Cardiac muscle cell (in vitro differentiated cells and primary cell): ENCODE measurements at regions not wholly inside any gene's neighbourhood (a gene's known extent, or its start where the extent isn't known, plus 50 kb on each side); places are given as distances from the start of the nearest gene placed in this dataset.
"Not testable (repeated sequence)": the region's sequence is repeated elsewhere in the genome, so short reads cannot be mapped to it uniquely, and the experiment has no call there.

Experiments used
- DNase-seq, 2 donors: peaks; one replicate each; pipeline versions ENCODE4 v3.0.0 to v3.0.0-alpha.2; 2010 to 2017; ENCODE audit warnings: low read depth in 1 of 2, low spot score in 1 of 2
- H3K27ac ChIP-seq: fragments of 200-600 bp; sonication (generic); 2 replicates; pipeline ENCODE4 v1.5.1; 2016
- H3K27me3 ChIP-seq: fragments of 200-600 bp; sonication (generic); 2 replicates; pipeline ENCODE4 v1.6.0; 2016; ENCODE audit warnings: control low read depth
- H3K36me3 ChIP-seq: fragments of 200-600 bp; sonication (generic); 2 replicates; pipeline ENCODE4 v1.5.1; 2016; ENCODE audit warnings: control low read depth
- H3K4me1 ChIP-seq: fragments of 200-600 bp; sonication (generic); 2 replicates; pipeline ENCODE4 v1.8.1; 2017; ENCODE audit warnings: low read depth, mild to moderate bottlenecking, mixed run types
- H3K4me3 ChIP-seq: fragments of 200-600 bp; sonication (generic); 2 replicates; pipeline ENCODE4 v1.5.1; 2016; ENCODE audit warnings: mild to moderate bottlenecking
- H3K9me3 ChIP-seq: fragments of 200-600 bp; sonication (generic); 2 replicates; pipeline ENCODE4 v1.5.1; 2017; ENCODE audit warnings: low read depth, mild to moderate bottlenecking, control low read depth
- CTCF ChIP-seq: IDR thresholded peaks from 2 replicates; pipeline ENCODE4 v1.5.1; 2012; ENCODE audit warnings: low read depth, mild to moderate bottlenecking, low read length

GRCh38 chr11:25787416-25787815 is 544.5 kb upstream of the ANO3 start:
- TF ChIP-seq CTCF = no peak
- no peak overlapping the region for H3K4me3 ChIP-seq
- no peak for DNase-seq
- no peaks in the 10 kb centered on the region for H3K9me3 ChIP-seq
- no peak overlapping the region for H3K27ac ChIP-seq
- no peaks in the 10 kb centered on the region for H3K27me3 ChIP-seq
- no peaks in the 10 kb centered on the region for H3K4me1 ChIP-seq
- no peaks in the 10 kb centered on the region for H3K36me3 ChIP-seq

GRCh38 chr11:25790396-25790795 is 541.5 kb upstream of the ANO3 start:
- Histone ChIP-seq H3K27me3 (no peaks in the 10 kb centered on the region), H3K4me1 (no peaks in the 10 kb centered on the region), H3K4me3 (no peak overlapping the region), H3K27ac (no peak overlapping the region), H3K9me3 (no peaks in the 10 kb centered on the region), H3K36me3 (no peaks in the 10 kb centered on the region)
- DNase-seq = no peak
- no peak for TF ChIP-seq CTCF

GRCh38 chr11:25793637-25794036 is 538.3 kb upstream of the ANO3 start:
- no peaks in the 10 kb centered on the region for H3K27me3 ChIP-seq
- no peaks in the 10 kb centered on the region for H3K36me3 ChIP-seq
- H3K4me3 ChIP-seq = no peak overlapping the region
- DNase-seq = no peak
- H3K9me3 ChIP-seq = no peaks in the 10 kb centered on the region
- TF ChIP-seq CTCF = no peak
- no peak overlapping the region for H3K27ac ChIP-seq
- no peaks in the 10 kb centered on the region for H3K4me1 ChIP-seq

- Histone ChIP-seq H3K4me3 (no peak overlapping the region), H3K36me3 (no peaks in the 10 kb centered on the region), H3K9me3 (no peaks in the 10 kb centered on the region), H3K27ac (no peak overlapping the region), H3K27me3 (no peaks in the 10 kb centered on the region), H3K4me1 (no peaks in the 10 kb centered on the region)
- no peak for TF ChIP-seq CTCF
- DNase-seq = no peak
Observed at GRCh38 chr11:25794804-25795203, 537.1 kb upstream of the ANO3 start.

GRCh38 chr11:25816411-25816810 is 515.5 kb upstream of the ANO3 start:
- Histone ChIP-seq H3K27me3 (no peaks in the 10 kb centered on the region), H3K4me1 (no peaks in the 10 kb centered on the region), H3K27ac (no peak overlapping the region), H3K36me3 (no peaks in the 10 kb centered on the region), H3K4me3 (no peak overlapping the region), H3K9me3 (no peaks in the 10 kb centered on the region)
- DNase-seq = no peak
- TF ChIP-seq CTCF = no peak

GRCh38 chr11:25824688-25825087 is 507.2 kb upstream of the ANO3 start:
- no peak for DNase-seq
- no peaks in the 10 kb centered on the region for H3K9me3 ChIP-seq
- H3K4me3 ChIP-seq = no peak overlapping the region
- H3K4me1 ChIP-seq = no peaks in the 10 kb centered on the region
- no peaks in the 10 kb centered on the region for H3K27me3 ChIP-seq
- no peaks in the 10 kb centered on the region for H3K36me3 ChIP-seq
- H3K27ac ChIP-seq = no peak overlapping the region
- no peak for TF ChIP-seq CTCF

- H3K36me3 ChIP-seq, DNase-seq, H3K27ac ChIP-seq, H3K4me3 ChIP-seq, H3K4me1 ChIP-seq, H3K9me3 ChIP-seq, H3K27me3 ChIP-seq: not testable (repeated sequence)
Observed at GRCh38 chr11:25831485-25831884, 500.4 kb upstream of the ANO3 start.
